Ascending aorta (tissue), 2 donors: ENCODE measurements at regions not wholly inside any gene's neighbourhood (a gene's known extent, or its start where the extent isn't known, plus 50 kb on each side); places are given as distances from the start of the nearest gene placed in this dataset.

Experiments
- DNase-seq, 2 donors: peaks; one replicate each; pipeline ENCODE4 v3.0.0-alpha.2; 2019; ENCODE audit warnings: low spot score in 2 of 2
- H3K27ac ChIP-seq, 2 donors: fragments of 200-600 bp; sonication (generic); one replicate each; pipeline ENCODE4 v1.5.1; 2016 to 2017; ENCODE audit warnings: mild to moderate bottlenecking in 1 of 2
- H3K27me3 ChIP-seq: fragments of 200-600 bp; sonication (generic); one replicate; pipeline ENCODE4 v1.5.1; 2017
- H3K36me3 ChIP-seq, 2 donors: fragments of 200-600 bp; sonication (generic); one replicate each; pipeline ENCODE4 v1.5.1; 2016
- H3K4me1 ChIP-seq, 2 donors: fragments of 200-600 bp; sonication (generic); one replicate each; pipeline ENCODE4 v1.5.1; 2016 to 2017; ENCODE audit warnings: mild to moderate bottlenecking in 1 of 2
- H3K4me3 ChIP-seq, 2 donors: fragments of 200-600 bp; sonication (generic); one replicate each; pipeline ENCODE4 v1.5.1; 2016 to 2017; ENCODE audit warnings: mild to moderate bottlenecking in 1 of 2
- H3K9me3 ChIP-seq, 2 donors: fragments of 200-600 bp; sonication (generic); one replicate each; pipeline ENCODE4 v1.5.1; 2016
- intact Hi-C: fragments of 100-400 bp; cut with DNase I; formaldehyde crosslinking; loops from one replicate; pipeline ENCODE4 v1.15.1; 2023
- TF ChIP-seq, protein P1 (sequence below), 3 experiments: fragments of 200-600 bp in 2 of 3; fragments of 450-650 bp in 1 of 3; sonication (generic) in 2 of 3; IDR thresholded peaks; one replicate each; pipeline ENCODE4 v1.5.1; 2016 to 2019; ENCODE audit warnings: antibody characterized with exemption in 3 of 3, mild to moderate bottlenecking in 1 of 3, moderate library complexity in 1 of 3

DNA sequence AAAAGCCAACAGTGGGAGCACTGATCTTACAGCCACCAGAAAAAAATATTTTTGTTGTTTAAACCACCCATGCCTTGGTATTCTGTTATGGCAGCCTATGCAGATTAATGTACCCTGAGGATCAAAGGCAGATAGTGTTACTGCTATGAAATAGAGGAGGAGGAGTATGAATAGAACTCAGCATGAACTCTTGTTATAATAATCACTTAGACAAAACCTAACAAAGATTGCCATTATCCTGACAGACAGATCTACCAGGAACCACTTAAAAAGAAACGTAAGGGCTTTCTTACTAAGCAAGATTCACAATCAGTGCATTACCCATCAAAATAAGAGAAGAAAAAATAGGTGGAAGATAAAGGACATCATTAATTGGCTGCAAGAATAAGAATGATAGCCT is 558.3 kb downstream of the GALC start:
- intact Hi-C loops = no loop called here
- H3K27ac ChIP-seq = no peak overlapping the region
- no peak for DNase-seq

DNA sequence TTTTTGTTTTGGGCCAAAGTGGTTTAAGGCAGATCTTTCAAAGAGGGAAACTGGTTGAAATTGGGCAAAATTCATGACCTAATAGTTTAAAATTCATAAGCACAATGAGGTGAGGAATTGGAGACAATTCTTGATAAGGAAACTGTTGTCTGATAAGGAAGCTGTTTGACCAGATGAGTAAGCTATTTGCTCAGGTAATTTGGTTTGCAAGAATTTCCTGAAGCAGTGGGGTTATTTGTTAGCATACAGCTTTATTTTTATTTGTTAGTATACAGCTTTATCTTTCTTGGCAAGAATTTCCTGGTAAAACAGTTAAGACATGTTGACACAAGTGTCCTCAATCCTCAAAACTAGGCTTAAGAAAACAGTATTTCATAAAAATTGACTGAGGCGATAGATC is 559.0 kb downstream of the GALC start:
- Histone ChIP-seq H3K4me3 (no peak overlapping the region), H3K36me3 (no peaks in the 10 kb centered on the region), H3K9me3 (no peaks in the 10 kb centered on the region), H3K4me1 (no peaks in the 10 kb centered on the region), H3K27ac (no peak overlapping the region), H3K27me3 (no peaks in the 10 kb centered on the region)
- TF ChIP-seq, protein P1, sequence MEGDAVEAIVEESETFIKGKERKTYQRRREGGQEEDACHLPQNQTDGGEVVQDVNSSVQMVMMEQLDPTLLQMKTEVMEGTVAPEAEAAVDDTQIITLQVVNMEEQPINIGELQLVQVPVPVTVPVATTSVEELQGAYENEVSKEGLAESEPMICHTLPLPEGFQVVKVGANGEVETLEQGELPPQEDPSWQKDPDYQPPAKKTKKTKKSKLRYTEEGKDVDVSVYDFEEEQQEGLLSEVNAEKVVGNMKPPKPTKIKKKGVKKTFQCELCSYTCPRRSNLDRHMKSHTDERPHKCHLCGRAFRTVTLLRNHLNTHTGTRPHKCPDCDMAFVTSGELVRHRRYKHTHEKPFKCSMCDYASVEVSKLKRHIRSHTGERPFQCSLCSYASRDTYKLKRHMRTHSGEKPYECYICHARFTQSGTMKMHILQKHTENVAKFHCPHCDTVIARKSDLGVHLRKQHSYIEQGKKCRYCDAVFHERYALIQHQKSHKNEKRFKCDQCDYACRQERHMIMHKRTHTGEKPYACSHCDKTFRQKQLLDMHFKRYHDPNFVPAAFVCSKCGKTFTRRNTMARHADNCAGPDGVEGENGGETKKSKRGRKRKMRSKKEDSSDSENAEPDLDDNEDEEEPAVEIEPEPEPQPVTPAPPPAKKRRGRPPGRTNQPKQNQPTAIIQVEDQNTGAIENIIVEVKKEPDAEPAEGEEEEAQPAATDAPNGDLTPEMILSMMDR (IDR thresholded peaks at IDR 0.05) = no peak
- no peak for DNase-seq
- intact Hi-C loops = no loop called here

More for the DNA sequence above, 558.3 kb downstream of the GALC start:
- H3K9me3 ChIP-seq = no peaks in the 10 kb centered on the region
- no peaks in the 10 kb centered on the region for H3K36me3 ChIP-seq
- TF ChIP-seq, protein P1 (IDR thresholded peaks at IDR 0.05) = no peak
- no peaks in the 10 kb centered on the region for H3K4me1 ChIP-seq
- H3K4me3 ChIP-seq = no peak overlapping the region
- no peaks in the 10 kb centered on the region for H3K27me3 ChIP-seq

DNA sequence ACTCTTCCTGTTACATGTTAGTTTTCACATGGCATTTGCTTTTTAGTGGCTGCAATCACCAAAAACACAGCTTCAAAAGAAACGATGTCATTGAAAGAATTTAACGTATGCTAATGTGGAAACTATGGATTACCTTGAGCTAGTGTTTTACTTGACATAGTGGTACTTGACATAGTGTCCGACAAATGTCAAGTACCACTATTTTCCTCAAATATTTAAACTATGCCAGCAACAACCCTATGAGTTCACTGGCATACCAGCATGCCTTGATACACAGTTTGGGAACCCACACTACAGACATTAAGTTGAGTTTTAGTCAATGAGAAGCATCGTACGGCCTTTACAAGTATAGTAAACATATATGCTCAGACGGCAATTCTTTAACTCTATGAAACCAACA is 560.3 kb downstream of the GALC start:
- intact Hi-C loops = no loop called here

DNA sequence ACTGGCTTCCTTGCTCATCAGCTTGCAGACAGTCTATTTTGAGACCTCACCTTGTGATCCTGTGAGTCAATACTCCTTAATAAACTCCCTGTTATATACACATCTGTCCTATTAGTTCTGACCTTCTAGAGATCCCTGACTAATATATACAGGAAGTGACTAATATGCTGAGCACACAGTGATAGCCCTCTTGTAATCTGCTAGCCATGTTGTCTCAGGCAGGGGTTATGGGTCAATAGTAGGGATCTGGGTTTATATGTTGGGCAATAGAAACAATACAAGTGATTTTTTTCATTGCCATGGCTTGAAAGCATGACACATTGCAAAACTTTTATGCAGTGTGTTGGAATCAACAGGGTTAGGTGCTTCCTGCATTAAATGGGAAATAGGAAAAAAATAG is 562.2 kb downstream of the GALC start:
- no peak for DNase-seq
- TF ChIP-seq, protein P1 (IDR thresholded peaks at IDR 0.05) = no peak
- Histone ChIP-seq H3K4me3 (no peak overlapping the region), H3K36me3 (no peaks in the 10 kb centered on the region), H3K9me3 (no peaks in the 10 kb centered on the region), H3K4me1 (no peaks in the 10 kb centered on the region), H3K27me3 (no peaks in the 10 kb centered on the region), H3K27ac (no peak overlapping the region)
- intact Hi-C loops = no loop called here

More for the DNA sequence above, 560.3 kb downstream of the GALC start:
- H3K9me3 ChIP-seq = no peaks in the 10 kb centered on the region
- H3K4me3 ChIP-seq = no peak overlapping the region
- TF ChIP-seq, protein P1 (IDR thresholded peaks at IDR 0.05) = no peak
- no peaks in the 10 kb centered on the region for H3K27me3 ChIP-seq
- no peak for DNase-seq
- H3K36me3 ChIP-seq = no peaks in the 10 kb centered on the region
- H3K4me1 ChIP-seq = no peaks in the 10 kb centered on the region
- no peak overlapping the region for H3K27ac ChIP-seq

DNA sequence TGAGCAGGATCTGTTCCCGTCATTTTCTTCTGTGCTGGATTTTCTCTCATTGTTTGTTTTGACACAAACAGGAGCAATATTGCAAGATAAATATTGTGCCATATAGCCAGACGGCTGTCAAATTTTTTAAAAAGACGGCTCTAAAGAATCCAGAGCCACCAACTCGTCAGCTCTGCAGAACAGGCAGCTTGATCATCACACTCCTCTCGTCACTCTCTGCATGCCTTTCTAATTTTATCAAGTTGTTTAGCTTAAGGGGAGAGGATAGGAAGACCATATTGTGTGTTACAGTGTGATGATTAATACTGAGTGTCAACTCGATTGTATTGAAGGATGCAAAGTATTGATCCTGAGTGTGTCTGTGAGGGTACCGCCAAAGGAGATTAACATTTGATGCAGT is 562.8 kb downstream of the GALC start:
- Histone ChIP-seq H3K4me1 (no peaks in the 10 kb centered on the region), H3K9me3 (no peaks in the 10 kb centered on the region), H3K4me3 (no peak overlapping the region), H3K27me3 (no peaks in the 10 kb centered on the region), H3K27ac (no peak overlapping the region), H3K36me3 (no peaks in the 10 kb centered on the region)
- intact Hi-C loops = no loop called here
- TF ChIP-seq, protein P1 (IDR thresholded peaks at IDR 0.05) = no peak
- DNase-seq = no peak

DNA sequence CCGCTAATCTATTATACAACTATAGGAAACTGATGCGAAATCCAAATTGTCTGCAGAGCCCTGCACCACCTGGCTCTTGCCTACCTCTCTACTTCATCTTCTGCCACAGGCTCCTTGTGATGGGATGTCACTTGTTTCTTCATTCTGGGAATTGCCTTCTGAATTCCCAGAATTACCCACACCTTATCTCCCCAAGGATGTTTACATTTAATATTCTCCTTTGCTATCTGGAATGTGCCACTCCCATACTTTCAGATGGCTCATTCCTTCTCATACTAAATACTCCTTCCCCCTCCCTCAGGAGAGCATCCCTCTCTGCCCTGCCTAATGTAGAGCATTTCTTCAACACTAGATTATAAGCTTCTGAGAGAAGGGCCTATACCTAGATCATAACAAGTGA is 573.1 kb downstream of the GALC start:
- Histone ChIP-seq H3K4me3 (no peak overlapping the region), H3K4me1 (no peaks in the 10 kb centered on the region), H3K36me3 (no peaks in the 10 kb centered on the region), H3K9me3 (no peaks in the 10 kb centered on the region), H3K27me3 (no peaks in the 10 kb centered on the region), H3K27ac (no peak overlapping the region)
- no peak for DNase-seq
- TF ChIP-seq, protein P1 (IDR thresholded peaks at IDR 0.05) = no peak
- intact Hi-C loops = no loop called here
